GF-D8 (cell line): ENCODE measurements at regions not wholly inside any gene's neighbourhood (a gene's known extent, or its start where the extent isn't known, plus 50 kb on each side); places are given as distances from the start of the nearest gene placed in this dataset.
"Not testable (repeated sequence)": the region's sequence is repeated elsewhere in the genome, so short reads cannot be mapped to it uniquely, and the experiment has no call there.

Source experiments
- DNase-seq: peaks from one replicate; lab custom pipeline; 2025; lab: John Stamatoyannopoulos, UW

- no peak for DNase-seq
Observed at GRCh38 chr5:67813877-67814539, 401.5 kb upstream of the PIK3R1 start.

- DNase-seq: no peak
Observed at GRCh38 chr5:67809589-67809988, 406.0 kb upstream of the PIK3R1 start.

DNA sequence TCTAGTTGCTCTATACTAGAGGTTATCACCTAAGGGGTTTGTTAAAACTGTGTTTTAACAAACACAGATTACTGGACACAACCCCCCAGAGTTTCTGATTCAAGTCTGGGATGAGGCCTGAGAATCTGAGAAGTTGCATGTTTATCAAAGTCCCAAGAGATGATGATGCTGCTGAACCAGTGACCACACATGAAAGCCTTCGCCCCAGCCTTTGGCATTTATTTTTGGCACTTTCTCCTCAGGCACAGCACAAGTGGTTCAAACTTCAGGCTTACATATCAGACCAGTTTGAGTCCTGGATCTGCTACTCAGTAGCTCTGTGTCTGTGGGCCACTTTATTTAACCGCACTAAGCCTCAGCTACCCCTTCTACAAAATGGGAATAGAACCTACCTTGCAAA lies 407.2 kb upstream of the PIK3R1 start:
- no peak for DNase-seq

GRCh38 chr5:67807439-67807888 lies 408.1 kb upstream of the PIK3R1 start:
- no peak for DNase-seq

DNA sequence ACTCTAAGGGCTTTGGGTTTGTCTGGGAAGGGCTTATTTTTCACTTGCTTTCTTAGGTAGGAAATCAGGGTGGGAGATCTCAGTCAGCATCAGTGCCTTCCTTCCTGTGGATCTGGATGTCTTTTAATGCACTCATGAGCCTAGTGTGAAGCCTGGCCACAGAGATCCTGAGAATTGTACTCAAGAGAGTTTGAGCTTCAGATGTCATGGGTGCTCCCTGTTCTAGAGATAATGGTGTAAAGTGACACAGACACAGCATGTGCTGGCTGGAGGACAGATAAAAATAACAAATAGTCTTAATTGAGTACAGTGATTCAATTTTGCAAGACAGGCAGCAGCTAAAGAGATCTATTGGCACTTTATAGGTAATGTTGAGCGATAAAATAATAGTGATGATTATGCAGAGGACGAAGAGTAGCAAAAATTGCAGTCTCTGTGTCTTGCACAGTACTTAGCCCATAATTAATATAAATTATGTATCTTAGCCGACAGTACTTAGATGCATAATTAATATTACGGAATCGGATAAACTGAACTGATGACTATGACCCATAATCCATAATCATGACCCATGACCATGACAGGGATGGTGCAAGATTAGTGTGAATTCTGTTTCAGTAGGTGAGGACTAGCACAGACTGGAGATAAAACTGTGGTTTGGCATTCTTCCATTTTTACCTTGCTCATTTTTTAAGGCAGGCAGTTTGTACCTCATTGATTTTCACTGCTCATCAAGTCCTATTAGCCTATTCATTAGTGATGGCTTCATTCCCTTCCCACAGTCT lies 408.7 kb upstream of the PIK3R1 start:
- no peak for DNase-seq

- no peak for DNase-seq
Observed at GRCh38 chr5:67805666-67806348, 409.7 kb upstream of the PIK3R1 start.

- no peak for DNase-seq
Observed at GRCh38 chr5:67802766-67803165, 412.8 kb upstream of the PIK3R1 start.

- DNase-seq: no peak
Observed at GRCh38 chr5:67799732-67800234, 415.8 kb upstream of the PIK3R1 start.

DNA sequence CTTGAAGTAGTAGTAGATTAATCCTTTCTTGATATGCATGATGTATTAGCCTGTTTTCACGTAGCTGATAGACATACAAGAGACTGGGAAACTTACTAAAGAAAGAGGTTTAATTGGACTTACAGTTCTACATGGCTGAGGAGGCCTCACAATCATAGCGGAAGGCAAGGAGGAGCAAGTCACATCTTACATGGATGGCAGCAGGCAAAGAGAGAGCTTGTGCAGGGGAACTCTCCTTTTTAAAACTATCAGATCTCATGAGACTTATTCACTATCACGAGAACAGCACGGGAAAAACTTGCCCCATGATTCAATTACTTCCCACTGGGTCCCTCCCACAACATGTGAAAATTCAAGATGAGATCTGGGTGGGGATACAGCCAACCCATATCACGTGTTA lies 417.1 kb upstream of the PIK3R1 start:
- not testable (repeated sequence) for DNase-seq

- no peak for DNase-seq
Observed at GRCh38 chr5:67795781-67796477, 419.6 kb upstream of the PIK3R1 start.

DNA sequence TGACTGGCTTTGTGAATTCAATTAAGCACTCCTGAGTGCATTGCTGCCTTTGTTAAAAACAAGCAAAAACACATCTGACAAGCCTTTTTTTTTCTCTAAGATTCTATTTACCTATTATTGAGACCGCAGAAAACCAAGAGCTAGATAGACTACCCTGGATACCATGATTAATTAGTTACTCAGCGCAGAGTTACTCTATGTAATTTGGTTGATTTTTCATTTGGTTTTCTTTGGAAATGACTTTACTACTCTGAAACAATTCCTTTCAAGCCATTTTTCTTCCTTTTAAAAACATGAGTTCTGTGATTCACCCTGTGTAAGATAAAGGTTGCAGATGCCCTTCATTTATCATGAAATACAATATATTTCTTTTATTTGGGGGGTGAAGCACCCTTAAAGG lies 421.6 kb upstream of the PIK3R1 start:
- DNase-seq: no peak

DNA sequence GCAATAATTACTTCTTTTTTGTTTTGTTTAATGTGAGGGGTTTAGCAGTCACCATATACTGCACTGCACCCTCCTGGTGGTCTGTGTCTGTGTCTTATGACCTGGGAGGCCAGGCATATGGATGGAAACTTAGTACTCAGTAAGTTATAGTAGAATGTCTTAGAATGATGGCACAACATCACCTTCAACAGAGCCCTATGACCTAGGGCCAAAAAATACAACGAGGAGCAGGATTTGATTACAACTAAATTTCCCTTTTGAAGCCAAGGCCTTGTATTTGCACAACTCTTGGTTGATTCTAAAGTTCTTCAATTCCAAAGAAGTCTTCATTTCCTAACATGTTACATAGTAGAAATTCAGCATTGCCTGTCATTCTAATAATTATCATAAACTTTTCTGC lies 422.1 kb upstream of the PIK3R1 start:
- no peak for DNase-seq

GRCh38 chr5:67792891-67793290 lies 422.7 kb upstream of the PIK3R1 start:
- DNase-seq: no peak

- no peak for DNase-seq
Observed at GRCh38 chr5:67790390-67790789, 425.2 kb upstream of the PIK3R1 start.

GRCh38 chr5:67779893-67780623 lies 435.5 kb upstream of the PIK3R1 start:
- DNase-seq: not testable (repeated sequence)

- DNase-seq: no peak
Observed at GRCh38 chr5:67774786-67775185, 440.8 kb upstream of the PIK3R1 start.

DNA sequence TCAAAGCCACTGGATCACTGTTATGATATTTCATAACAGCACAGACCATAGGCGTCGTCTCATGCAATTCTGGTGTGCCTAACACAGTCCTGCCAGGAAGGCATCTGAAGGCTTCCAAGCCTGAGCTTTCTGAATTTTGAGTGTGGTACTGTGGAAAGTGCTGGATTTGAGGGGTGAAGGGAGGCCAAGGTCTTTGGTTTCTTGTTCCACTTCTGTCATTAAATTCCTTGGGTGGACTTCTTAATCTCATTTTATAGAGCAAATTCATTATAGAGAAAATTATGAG lies 441.3 kb upstream of the PIK3R1 start:
- no peak for DNase-seq

GRCh38 chr5:67773411-67774266 lies 441.9 kb upstream of the PIK3R1 start:
- no peak for DNase-seq

DNA sequence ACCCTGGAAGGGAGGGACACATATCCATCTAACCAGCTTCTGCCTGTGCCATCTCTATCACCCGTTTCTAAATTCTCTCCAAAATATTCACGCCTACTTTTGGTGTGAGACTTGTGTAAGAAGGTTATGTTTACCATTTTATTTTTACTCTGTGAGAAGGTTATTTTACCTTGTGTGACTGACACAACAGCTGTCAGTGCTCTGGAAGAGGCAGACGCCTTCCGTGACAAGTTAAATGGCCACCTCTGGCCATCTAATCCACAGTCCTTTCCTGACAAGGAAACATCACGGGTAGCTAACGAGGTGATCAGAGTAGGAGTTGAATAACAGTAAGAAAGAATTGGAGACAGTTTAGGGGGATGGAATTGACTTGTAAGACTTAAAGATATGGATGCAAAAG lies 443.8 kb upstream of the PIK3R1 start:
- DNase-seq: no peak

- DNase-seq: no peak
Observed at GRCh38 chr5:67771221-67771620, 444.3 kb upstream of the PIK3R1 start.
